Erythroblast (primary cell): ENCODE measurements at regions not wholly inside any gene's neighbourhood (a gene's known extent, or its start where the extent isn't known, plus 50 kb on each side); places are given as distances from the start of the nearest gene placed in this dataset.

Source experiments
- GATA1 ChIP-seq: IDR thresholded peaks from 2 replicates; pipeline ENCODE4 v1.6.1; 2011; ENCODE audit warnings: low read depth, mild to moderate bottlenecking, control low read depth, low read length, moderate library complexity
- POLR2A ChIP-seq: IDR thresholded peaks from 2 replicates; pipeline ENCODE4 v1.6.1; 2011; ENCODE audit warnings: mild to moderate bottlenecking, low read length

DNA sequence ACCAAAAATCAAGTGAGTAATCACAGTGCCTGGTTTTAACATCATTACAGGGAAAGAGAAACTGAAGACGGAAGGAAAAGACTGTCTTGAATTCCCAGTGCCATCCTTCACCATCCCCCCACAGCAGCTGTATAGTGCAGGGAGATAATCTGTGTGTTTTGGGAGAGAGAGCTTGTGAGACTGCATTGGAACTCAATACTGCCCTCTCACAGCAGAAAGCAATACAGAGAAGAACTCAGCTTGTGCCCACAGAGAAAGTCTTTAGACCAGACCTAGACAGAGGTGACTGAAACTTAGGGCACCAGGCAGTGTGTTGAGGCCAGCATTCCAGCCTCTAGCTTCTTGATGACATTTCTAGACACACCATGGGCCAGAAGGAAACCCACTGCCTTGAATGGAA, 754.7 kb upstream of the CDH6 start:
- TF ChIP-seq POLR2A: no peak
- no peak for TF ChIP-seq GATA1
